ENCODE measurements at regions not wholly inside any gene's neighbourhood (a gene's known extent, or its start where the extent isn't known, plus 50 kb on each side); places are given as distances from the start of the nearest gene placed in this dataset.

DNA sequence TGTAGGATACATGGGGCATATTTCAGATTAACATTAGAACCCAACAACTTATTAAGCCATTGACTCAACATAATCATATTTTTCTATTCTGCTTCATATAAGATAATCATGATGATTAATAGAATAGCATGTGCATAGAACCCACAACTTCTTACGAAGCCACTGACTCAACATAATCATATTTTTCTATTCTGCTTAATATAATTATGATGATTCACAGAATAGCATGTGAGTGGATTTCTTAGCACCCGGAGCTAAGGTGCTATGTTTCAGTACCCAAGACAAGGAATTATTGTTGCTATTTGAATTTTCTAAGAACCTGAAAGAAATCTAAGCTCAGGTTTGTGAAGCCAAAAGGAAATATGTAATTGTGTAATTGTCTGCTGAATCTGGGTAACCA lies 96.8 kb downstream of the TENT5A start:
- Histone ChIP-seq H3K27me3 (ENCODE audit: control insufficient read depth, insufficient read depth, low read length) (no peaks in the 10 kb centered on the region), H3K9me3 (ENCODE audit: control insufficient read depth, low read depth, low read length) (no peaks in the 10 kb centered on the region), H3K9ac (ENCODE audit: low read length) (no peak overlapping the region), H3K4me3 (ENCODE audit: low read length) (no peak overlapping the region), H3K4me1 (ENCODE audit: control insufficient read depth, low read depth, low read length) (no peaks in the 10 kb centered on the region), H3K36me3 (ENCODE audit: control insufficient read depth, low read depth, low read length) (no peaks in the 10 kb centered on the region), H3K27ac (ENCODE audit: low read length) (no peak overlapping the region)

DNA sequence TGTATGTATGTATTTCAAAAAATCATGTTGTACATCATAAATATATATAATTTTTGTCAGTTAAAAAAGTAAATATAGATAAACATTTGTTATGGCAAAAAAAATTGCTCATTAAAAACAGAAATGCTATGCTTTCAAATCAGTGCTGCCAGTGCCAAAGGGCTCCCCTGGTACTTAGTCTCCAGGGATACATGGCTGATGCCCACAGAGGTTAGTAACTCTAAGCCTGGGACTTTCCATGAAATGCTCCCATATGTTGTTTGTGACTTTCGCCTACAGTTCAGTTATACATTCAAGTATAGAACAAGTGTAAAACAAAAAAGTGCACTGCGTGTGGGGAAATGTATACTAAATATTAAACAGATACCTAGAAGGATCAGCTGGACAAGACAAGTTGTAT lies 104.0 kb downstream of the TENT5A start:
- Histone ChIP-seq H3K4me3 (ENCODE audit: low read length) (no peak overlapping the region), H3K9me3 (ENCODE audit: control insufficient read depth, low read depth, low read length) (no peaks in the 10 kb centered on the region), H3K4me1 (ENCODE audit: control insufficient read depth, low read depth, low read length) (no peaks in the 10 kb centered on the region), H3K27ac (ENCODE audit: low read length) (no peak overlapping the region), H3K27me3 (ENCODE audit: control insufficient read depth, insufficient read depth, low read length) (no peaks in the 10 kb centered on the region), H3K36me3 (ENCODE audit: control insufficient read depth, low read depth, low read length) (no peaks in the 10 kb centered on the region), H3K9ac (ENCODE audit: low read length) (no peak overlapping the region)

DNA sequence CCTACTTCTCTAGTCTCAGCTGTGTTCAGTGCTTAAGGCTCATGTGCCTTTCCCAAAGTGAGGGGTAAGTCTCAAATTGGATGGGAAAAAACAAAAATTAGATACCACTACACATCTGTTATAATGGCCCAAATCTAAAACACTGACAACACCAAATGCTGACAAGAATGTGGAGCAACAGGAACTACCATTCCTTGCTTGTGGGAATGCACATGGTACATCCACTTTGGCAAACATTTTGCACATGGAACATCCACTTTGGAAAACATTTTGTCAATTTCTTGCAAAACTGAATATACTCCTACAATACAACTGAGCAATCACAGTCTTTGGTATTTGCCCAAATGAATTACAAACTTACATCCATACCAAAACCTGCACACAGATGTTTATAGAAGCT lies 109.3 kb downstream of the TENT5A start:
- no peak overlapping the region for H3K4me3 ChIP-seq (ENCODE audit: low read length)
- no peaks in the 10 kb centered on the region for H3K36me3 ChIP-seq (ENCODE audit: control insufficient read depth, low read depth, low read length)
- no peak overlapping the region for H3K27ac ChIP-seq (ENCODE audit: low read length)
- H3K4me1 ChIP-seq (ENCODE audit: control insufficient read depth, low read depth, low read length) = no peaks in the 10 kb centered on the region
- H3K9me3 ChIP-seq (ENCODE audit: control insufficient read depth, low read depth, low read length) = no peaks in the 10 kb centered on the region
- H3K27me3 ChIP-seq (ENCODE audit: control insufficient read depth, insufficient read depth, low read length) = no peaks in the 10 kb centered on the region
- H3K9ac ChIP-seq (ENCODE audit: low read length) = no peak overlapping the region

DNA sequence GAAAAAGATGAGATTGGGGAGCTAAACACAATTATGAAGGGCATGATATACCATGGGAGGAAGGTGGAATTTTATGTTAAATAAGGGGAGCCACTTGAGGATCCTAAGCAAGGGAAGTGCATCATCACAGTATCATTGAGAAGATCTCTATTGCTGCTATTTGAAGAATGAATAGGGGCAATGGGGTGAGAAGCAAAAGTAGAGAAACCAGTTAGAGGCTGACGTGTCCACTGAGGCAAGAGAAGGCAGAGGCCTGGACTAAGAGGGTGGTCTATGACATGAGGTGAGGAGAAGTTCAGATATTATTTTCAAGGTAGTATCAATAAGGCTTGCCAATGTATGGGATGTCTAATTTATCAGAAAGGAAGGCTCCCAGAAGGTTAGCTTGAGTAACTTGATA lies 111.6 kb downstream of the TENT5A start:
- no peak overlapping the region for H3K4me3 ChIP-seq (ENCODE audit: low read length)
- H3K9me3 ChIP-seq (ENCODE audit: control insufficient read depth, low read depth, low read length) = no peaks in the 10 kb centered on the region
- H3K27me3 ChIP-seq (ENCODE audit: control insufficient read depth, insufficient read depth, low read length) = no peaks in the 10 kb centered on the region
- no peaks in the 10 kb centered on the region for H3K36me3 ChIP-seq (ENCODE audit: control insufficient read depth, low read depth, low read length)
- no peaks in the 10 kb centered on the region for H3K4me1 ChIP-seq (ENCODE audit: control insufficient read depth, low read depth, low read length)
- H3K9ac ChIP-seq (ENCODE audit: low read length) = no peak overlapping the region
- H3K27ac ChIP-seq (ENCODE audit: low read length) = no peak overlapping the region

DNA sequence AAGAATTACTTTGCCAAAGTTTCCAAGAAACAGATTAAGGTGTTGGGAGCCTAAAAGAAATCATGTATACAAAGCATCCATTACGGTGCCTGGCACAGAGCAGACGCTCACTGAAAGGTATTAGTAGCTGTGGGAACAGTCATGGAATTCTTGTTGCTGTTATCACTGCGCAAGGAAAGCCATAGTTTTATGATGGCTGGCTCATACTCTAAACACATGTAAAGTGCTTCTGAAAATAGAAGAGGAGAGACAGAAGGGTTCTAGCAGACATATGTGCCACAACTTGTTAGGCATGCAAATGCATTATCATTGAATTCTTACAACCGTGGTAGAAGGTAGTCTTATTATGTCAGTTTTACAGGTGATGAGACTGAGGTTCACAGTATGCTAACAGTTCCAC lies 112.4 kb downstream of the TENT5A start:
- H3K4me3 ChIP-seq (ENCODE audit: low read length) = no peak overlapping the region
- no peaks in the 10 kb centered on the region for H3K9me3 ChIP-seq (ENCODE audit: control insufficient read depth, low read depth, low read length)

DNA sequence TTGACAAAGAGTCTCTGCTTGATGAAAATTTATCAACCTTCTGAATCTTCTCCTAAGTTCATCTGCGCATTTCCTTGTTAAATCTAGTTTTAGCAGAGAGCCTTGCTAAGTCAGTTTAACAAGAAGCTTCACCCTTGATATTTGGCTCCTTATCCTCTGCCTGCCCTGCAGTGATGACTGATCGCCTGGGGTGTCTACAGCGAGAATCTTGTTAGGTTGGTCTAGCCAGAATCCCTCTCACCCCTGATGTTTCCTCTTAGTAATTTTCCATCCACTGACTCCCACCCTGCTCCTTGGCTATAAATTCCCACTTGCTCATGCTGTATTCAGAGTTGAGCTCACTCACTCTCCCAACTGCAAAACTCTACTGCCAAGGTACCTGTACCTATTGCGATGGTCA lies 114.1 kb downstream of the TENT5A start:
- Histone ChIP-seq H3K9ac (ENCODE audit: low read length) (no peak overlapping the region), H3K27me3 (ENCODE audit: control insufficient read depth, insufficient read depth, low read length) (no peaks in the 10 kb centered on the region), H3K27ac (ENCODE audit: low read length) (no peak overlapping the region), H3K36me3 (ENCODE audit: control insufficient read depth, low read depth, low read length) (no peaks in the 10 kb centered on the region), H3K9me3 (ENCODE audit: control insufficient read depth, low read depth, low read length) (no peaks in the 10 kb centered on the region), H3K4me1 (ENCODE audit: control insufficient read depth, low read depth, low read length) (no peaks in the 10 kb centered on the region), H3K4me3 (ENCODE audit: low read length) (no peak overlapping the region)

More for the DNA sequence above, 112.4 kb downstream of the TENT5A start:
- no peaks in the 10 kb centered on the region for H3K27me3 ChIP-seq (ENCODE audit: control insufficient read depth, insufficient read depth, low read length)
- H3K27ac ChIP-seq (ENCODE audit: low read length) = no peak overlapping the region
- H3K9ac ChIP-seq (ENCODE audit: low read length) = no peak overlapping the region
- no peaks in the 10 kb centered on the region for H3K4me1 ChIP-seq (ENCODE audit: control insufficient read depth, low read depth, low read length)
- no peaks in the 10 kb centered on the region for H3K36me3 ChIP-seq (ENCODE audit: control insufficient read depth, low read depth, low read length)

DNA sequence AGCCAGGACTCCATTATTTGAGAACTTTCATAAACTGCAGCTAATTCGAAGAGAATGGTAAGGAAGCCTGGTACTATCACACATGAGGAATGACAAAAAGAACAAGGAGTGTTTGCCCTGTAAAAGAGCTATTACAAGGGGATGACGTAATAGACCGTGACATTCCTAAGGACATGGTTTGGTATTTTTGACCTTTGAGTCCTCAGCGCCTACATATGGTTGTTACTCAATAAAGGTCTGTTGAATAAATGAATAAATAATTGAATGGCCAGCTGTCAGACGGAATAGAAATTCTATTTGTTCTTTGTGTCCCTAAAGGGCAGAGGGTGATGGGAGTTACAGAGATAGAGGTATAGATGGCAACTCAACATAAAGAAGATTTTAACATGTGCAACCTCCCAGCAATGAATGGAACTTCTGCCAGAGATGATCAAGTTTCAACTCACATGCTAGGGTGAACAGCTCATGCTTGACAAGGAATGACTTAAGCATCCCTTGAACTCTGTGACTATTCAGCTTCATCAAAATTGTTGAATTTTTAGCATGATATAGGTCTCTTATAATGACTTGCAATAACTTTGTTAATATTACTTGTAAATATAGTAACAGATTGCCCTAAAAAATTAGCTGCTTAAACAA lies 115.4 kb downstream of the TENT5A start:
- no peaks in the 10 kb centered on the region for H3K27me3 ChIP-seq (ENCODE audit: control insufficient read depth, insufficient read depth, low read length)
- no peak overlapping the region for H3K9ac ChIP-seq (ENCODE audit: low read length)
- H3K27ac ChIP-seq (ENCODE audit: low read length) = no peak overlapping the region
- no peaks in the 10 kb centered on the region for H3K36me3 ChIP-seq (ENCODE audit: control insufficient read depth, low read depth, low read length)
- no peaks in the 10 kb centered on the region for H3K9me3 ChIP-seq (ENCODE audit: control insufficient read depth, low read depth, low read length)
- H3K4me1 ChIP-seq (ENCODE audit: control insufficient read depth, low read depth, low read length) = no peaks in the 10 kb centered on the region
- H3K4me3 ChIP-seq (ENCODE audit: low read length) = no peak overlapping the region

DNA sequence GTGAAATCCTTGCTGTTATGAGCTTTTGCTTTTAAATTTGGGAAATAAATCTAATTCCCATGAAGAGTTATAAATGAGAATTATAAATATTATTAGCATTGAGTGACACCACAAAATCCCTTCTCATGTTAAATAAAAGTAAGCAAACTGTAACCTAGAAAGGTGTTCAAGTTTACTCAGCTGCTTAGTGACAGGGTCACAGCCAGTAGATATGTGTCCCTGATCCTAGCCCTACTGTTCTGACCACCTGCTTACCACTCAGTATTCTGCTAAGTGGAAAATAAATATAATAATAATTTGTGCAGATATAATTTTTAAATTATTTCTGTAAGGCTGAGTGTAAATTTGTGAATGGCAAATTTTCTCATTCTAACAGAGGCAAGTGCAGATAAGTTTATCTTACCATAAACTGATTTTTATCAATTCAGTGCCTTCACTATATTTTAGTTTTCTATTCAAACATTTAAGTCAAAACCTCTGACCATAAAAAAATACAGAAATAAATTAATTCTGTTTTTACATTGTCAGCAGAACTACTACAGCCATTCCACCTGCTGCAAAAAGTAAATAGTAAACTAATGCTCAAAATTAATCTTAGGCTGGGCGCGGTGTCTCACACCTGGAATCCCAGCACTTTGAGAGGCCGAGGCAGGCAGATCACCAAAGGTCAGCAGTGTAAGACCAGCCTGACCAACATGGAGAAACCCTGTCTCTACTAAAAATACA lies 118.2 kb downstream of the TENT5A start:
- Histone ChIP-seq H3K9me3 (ENCODE audit: control insufficient read depth, low read depth, low read length) (peaks cover 8% of the 10 kb centered on the region), H3K36me3 (ENCODE audit: control insufficient read depth, low read depth, low read length) (no peaks in the 10 kb centered on the region), H3K4me1 (ENCODE audit: control insufficient read depth, low read depth, low read length) (no peaks in the 10 kb centered on the region), H3K27me3 (ENCODE audit: control insufficient read depth, insufficient read depth, low read length) (no peaks in the 10 kb centered on the region), H3K9ac (ENCODE audit: low read length) (no peak overlapping the region), H3K4me3 (ENCODE audit: low read length) (no peak overlapping the region), H3K27ac (ENCODE audit: low read length) (no peak overlapping the region)

DNA sequence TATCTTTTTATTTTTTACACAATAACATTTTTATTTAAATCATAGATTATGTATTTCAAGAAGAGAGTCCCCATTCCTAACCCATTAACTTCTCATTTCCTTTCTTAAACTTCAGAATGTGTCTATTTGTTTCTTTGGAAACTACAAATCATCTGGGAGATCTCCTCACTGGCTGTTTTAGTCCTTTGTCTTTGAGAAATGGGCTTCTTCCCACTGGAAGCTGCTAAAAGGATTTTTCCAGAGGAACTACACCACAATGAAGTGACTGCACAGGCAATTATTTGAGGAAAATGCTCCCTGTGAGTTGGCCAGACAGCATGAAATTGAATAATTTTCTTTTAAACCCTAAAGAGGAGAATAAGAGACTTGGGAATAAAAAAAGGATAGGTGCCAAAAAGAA lies 119.1 kb downstream of the TENT5A start:
- H3K9ac ChIP-seq (ENCODE audit: low read length) = no peak overlapping the region
- H3K27me3 ChIP-seq (ENCODE audit: control insufficient read depth, insufficient read depth, low read length) = no peaks in the 10 kb centered on the region
- no peaks in the 10 kb centered on the region for H3K4me1 ChIP-seq (ENCODE audit: control insufficient read depth, low read depth, low read length)
- no peak overlapping the region for H3K27ac ChIP-seq (ENCODE audit: low read length)
- no peak overlapping the region for H3K4me3 ChIP-seq (ENCODE audit: low read length)
- no peaks in the 10 kb centered on the region for H3K36me3 ChIP-seq (ENCODE audit: control insufficient read depth, low read depth, low read length)
- peaks cover 8% of the 10 kb centered on the region for H3K9me3 ChIP-seq (ENCODE audit: control insufficient read depth, low read depth, low read length)

DNA sequence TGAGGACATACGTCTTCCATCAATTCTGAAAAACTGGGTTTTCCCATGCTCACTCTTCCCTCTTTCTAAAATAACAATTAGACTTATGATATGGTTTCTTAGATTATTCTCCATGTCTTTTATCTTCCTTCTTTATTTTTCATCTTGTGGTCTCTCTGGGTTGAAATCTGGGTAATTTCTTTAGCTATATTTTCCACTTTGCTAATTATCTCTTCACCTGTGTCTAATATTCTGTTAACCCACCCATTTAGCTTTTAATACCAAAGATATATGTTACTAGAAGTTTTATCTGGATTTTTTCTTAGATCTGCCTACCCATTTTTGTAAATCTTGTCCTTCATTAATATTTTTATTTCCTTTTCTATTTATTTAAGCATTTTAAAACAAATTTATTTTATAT lies 121.8 kb downstream of the TENT5A start:
- H3K4me3 ChIP-seq (ENCODE audit: low read length) = no peak overlapping the region
- H3K27ac ChIP-seq (ENCODE audit: low read length) = no peak overlapping the region
- H3K36me3 ChIP-seq (ENCODE audit: control insufficient read depth, low read depth, low read length) = no peaks in the 10 kb centered on the region
- no peaks in the 10 kb centered on the region for H3K4me1 ChIP-seq (ENCODE audit: control insufficient read depth, low read depth, low read length)
- no peaks in the 10 kb centered on the region for H3K27me3 ChIP-seq (ENCODE audit: control insufficient read depth, insufficient read depth, low read length)
- peaks cover 8% of the 10 kb centered on the region for H3K9me3 ChIP-seq (ENCODE audit: control insufficient read depth, low read depth, low read length)
- no peak overlapping the region for H3K9ac ChIP-seq (ENCODE audit: low read length)

DNA sequence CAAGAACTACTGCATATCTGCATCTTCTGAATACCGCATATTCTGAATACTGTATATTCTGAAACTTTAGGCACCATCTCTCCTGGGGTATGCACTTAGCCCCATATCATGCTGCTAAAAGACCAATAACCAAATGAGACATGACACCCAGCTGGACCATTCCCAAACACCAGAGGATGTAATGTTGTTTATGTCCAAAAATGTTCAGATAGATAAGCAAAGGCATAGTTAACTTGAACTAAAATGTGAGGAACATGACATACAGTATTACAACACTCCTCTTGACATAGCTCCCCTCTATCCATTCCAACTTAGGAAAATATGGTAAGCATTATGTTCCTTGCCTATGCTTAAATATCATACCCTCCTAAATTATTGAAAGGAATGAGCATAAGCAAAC lies 127.3 kb downstream of the TENT5A start:
- Histone ChIP-seq H3K9ac (ENCODE audit: low read length) (no peak overlapping the region), H3K36me3 (ENCODE audit: control insufficient read depth, low read depth, low read length) (no peaks in the 10 kb centered on the region), H3K4me1 (ENCODE audit: control insufficient read depth, low read depth, low read length) (no peaks in the 10 kb centered on the region), H3K4me3 (ENCODE audit: low read length) (no peak overlapping the region), H3K27ac (ENCODE audit: low read length) (no peak overlapping the region), H3K9me3 (ENCODE audit: control insufficient read depth, low read depth, low read length) (peaks cover under 1% of the 10 kb centered on the region), H3K27me3 (ENCODE audit: control insufficient read depth, insufficient read depth, low read length) (no peaks in the 10 kb centered on the region)

DNA sequence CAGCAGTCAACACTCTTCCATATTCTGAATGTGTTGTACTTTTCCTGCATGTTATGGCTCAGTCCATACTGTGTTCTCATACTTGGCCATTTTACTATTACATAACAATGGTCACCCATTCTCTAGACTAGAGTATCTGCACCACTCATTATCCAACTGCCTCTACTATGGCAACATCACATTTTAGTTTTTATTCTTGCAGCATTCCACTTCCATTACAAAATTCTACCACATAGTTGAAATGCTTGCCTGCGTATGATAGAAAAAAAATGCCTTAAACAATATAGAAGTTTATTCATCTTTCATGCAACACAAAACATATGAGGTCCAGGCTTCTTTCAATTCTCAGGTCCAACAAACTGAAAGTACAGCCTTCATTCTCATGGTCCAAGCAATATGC lies 128.0 kb downstream of the TENT5A start:
- H3K4me3 ChIP-seq (ENCODE audit: low read length) = no peak overlapping the region
- H3K9ac ChIP-seq (ENCODE audit: low read length) = no peak overlapping the region
- no peaks in the 10 kb centered on the region for H3K4me1 ChIP-seq (ENCODE audit: control insufficient read depth, low read depth, low read length)

More for the DNA sequence above, 128.0 kb downstream of the TENT5A start:
- H3K9me3 ChIP-seq (ENCODE audit: control insufficient read depth, low read depth, low read length) = no peaks in the 10 kb centered on the region
- no peak overlapping the region for H3K27ac ChIP-seq (ENCODE audit: low read length)
- no peaks in the 10 kb centered on the region for H3K27me3 ChIP-seq (ENCODE audit: control insufficient read depth, insufficient read depth, low read length)
- no peaks in the 10 kb centered on the region for H3K36me3 ChIP-seq (ENCODE audit: control insufficient read depth, low read depth, low read length)

Measured in iPS-18a (cell line).